ENCODE measurements at regions not wholly inside any gene's neighbourhood (a gene's known extent, or its start where the extent isn't known, plus 50 kb on each side); places are given as distances from the start of the nearest gene placed in this dataset.

GRCh38 chr18:67007999-67008398, 404.1 kb upstream of the CDH19 start (continued):
- TF ChIP-seq ZNF488 (tag by site-specific recombination; IDR thresholded peaks at IDR 0.05) (no peak), ZNF248 (tag by site-specific recombination; IDR thresholded peaks at IDR 0.05) (no peak), ZNF777 (tag by site-specific recombination; IDR thresholded peaks at IDR 0.05; ENCODE audit: borderline replicate concordance) (no peak), ZNF701 (tag by site-specific recombination; IDR thresholded peaks at IDR 0.05) (no peak), ZEB2 (tag by site-specific recombination; IDR thresholded peaks at IDR 0.05) (no peak)

GRCh38 chr18:67007085-67007484, 403.2 kb upstream of the CDH19 start:
- no peaks in the 10 kb centered on the region for H3K4me1 ChIP-seq (ENCODE audit: control insufficient read depth, insufficient read depth, low read length)
- H3K9me3 ChIP-seq (ENCODE audit: control insufficient read depth, insufficient read depth, low read depth, low read length): no peaks in the 10 kb centered on the region
- no peaks in the 10 kb centered on the region for H3K36me3 ChIP-seq (ENCODE audit: control insufficient read depth in 2 of 2, insufficient read depth in 1 of 2, low read length in 2 of 2)
- no peak overlapping the region for H3K27ac ChIP-seq (ENCODE audit: extremely low read depth, low read depth, low read length)
- no peak overlapping the region for H3K4me3 ChIP-seq (ENCODE audit: low read depth, low read length)
- POLR2A ChIA-PET: no interaction called here
- CTCF ChIA-PET: no interaction called here
- TF ChIP-seq ZNF19 (tag by site-specific recombination; IDR thresholded peaks at IDR 0.05; ENCODE audit: low read depth) (no peak), ZNF785 (tag by site-specific recombination; IDR thresholded peaks at IDR 0.05) (no peak), ZNF18 (tag by site-specific recombination; IDR thresholded peaks at IDR 0.05) (no peak), ZNF26 (tag by site-specific recombination; IDR thresholded peaks at IDR 0.05) (no peak), ZNF645 (tag by site-specific recombination; IDR thresholded peaks at IDR 0.05) (no peak), ZNF223 (tag by site-specific recombination; IDR thresholded peaks at IDR 0.05) (no peak), ZNF623 (tag by site-specific recombination; IDR thresholded peaks at IDR 0.05) (no peak), ZFP37 (tag by site-specific recombination; IDR thresholded peaks at IDR 0.05) (no peak), ZBTB26 (tag by site-specific recombination; optimal IDR thresholded peaks at IDR 0.05) (no peak), ZNF629 (tag by site-specific recombination; IDR thresholded peaks at IDR 0.05) (no peak), GLIS1 (tag by site-specific recombination; IDR thresholded peaks at IDR 0.05) (no peak), ZNF501 (tag by site-specific recombination; IDR thresholded peaks at IDR 0.05) (no peak), ZNF449 (tag by site-specific recombination; IDR thresholded peaks at IDR 0.05) (no peak), KLF7 (tag by site-specific recombination; IDR thresholded peaks at IDR 0.05; ENCODE audit: borderline replicate concordance) (no peak), PRDM2 (tag by site-specific recombination; IDR thresholded peaks at IDR 0.05; ENCODE audit: borderline replicate concordance) (no peak), ZNF423 (tag by site-specific recombination; IDR thresholded peaks at IDR 0.05) (no peak), ZNF354C (tag by site-specific recombination; IDR thresholded peaks at IDR 0.05; ENCODE audit: borderline replicate concordance, low read depth) (no peak), ZNF16 (tag by site-specific recombination; IDR thresholded peaks at IDR 0.05; ENCODE audit: low read depth) (no peak)
